ENCODE measurements at regions not wholly inside any gene's neighbourhood (a gene's known extent, or its start where the extent isn't known, plus 50 kb on each side); places are given as distances from the start of the nearest gene placed in this dataset.

DNA sequence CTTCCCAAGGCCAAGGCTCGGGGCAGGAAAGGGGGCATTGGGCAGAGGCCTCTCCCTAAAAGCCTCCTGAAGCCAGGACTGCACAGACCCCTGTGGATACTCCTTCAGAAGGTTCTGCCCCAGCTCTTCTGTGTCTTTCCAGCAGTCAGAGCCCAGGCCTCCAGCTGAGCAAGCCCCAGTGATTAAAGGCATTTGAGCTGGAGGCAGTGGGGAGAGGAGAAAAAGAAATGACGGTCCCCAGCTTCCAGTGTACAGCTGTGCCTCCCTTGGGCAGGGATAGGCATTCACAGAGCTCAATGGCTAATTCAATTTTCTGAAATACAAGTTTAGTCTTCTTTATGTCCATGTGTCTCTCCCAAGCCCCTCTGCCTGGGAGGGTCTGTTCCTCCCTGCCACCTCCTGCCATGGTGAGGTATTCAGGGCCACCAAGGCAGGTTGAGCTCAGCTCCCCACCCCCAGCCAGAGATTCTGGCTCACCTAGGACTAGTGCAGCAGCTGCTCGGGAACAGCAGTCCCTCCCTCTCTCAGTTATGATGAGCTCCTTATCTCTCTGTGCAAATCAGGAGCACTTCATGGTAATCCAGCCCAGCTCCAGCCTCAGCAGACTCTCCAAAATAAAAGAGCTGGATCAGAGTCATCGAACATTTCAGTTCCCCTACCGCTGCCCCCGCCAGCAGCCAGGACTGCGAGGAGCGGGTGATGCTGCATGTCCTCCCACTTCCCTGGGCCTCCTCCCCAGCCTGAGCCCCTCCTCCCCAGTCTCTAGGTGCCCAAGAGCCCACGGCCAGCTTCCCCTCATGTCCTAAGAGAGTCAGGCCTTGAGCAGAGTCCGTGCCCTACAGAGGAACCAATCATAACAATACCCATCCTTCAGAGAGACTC, 208.4 kb upstream of the ZC3H12A start:
- ChIA-PET POLR2A (no interaction called here), CTCF (no interaction called here)
- TF ChIP-seq, protein P1, sequence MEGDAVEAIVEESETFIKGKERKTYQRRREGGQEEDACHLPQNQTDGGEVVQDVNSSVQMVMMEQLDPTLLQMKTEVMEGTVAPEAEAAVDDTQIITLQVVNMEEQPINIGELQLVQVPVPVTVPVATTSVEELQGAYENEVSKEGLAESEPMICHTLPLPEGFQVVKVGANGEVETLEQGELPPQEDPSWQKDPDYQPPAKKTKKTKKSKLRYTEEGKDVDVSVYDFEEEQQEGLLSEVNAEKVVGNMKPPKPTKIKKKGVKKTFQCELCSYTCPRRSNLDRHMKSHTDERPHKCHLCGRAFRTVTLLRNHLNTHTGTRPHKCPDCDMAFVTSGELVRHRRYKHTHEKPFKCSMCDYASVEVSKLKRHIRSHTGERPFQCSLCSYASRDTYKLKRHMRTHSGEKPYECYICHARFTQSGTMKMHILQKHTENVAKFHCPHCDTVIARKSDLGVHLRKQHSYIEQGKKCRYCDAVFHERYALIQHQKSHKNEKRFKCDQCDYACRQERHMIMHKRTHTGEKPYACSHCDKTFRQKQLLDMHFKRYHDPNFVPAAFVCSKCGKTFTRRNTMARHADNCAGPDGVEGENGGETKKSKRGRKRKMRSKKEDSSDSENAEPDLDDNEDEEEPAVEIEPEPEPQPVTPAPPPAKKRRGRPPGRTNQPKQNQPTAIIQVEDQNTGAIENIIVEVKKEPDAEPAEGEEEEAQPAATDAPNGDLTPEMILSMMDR (IDR thresholded peaks at IDR 0.05; ENCODE audit: insufficient read depth, low read depth, low read length), result no peak
- H3K36me3 ChIP-seq (ENCODE audit: control insufficient read depth, insufficient read depth, low read length), result no peaks in the 10 kb centered on the region
- no peak for DNase-seq (ENCODE audit: low read depth)
- no peaks in the 10 kb centered on the region for H3K27me3 ChIP-seq (ENCODE audit: control insufficient read depth, insufficient read depth, low read length)
- H3K4me3 ChIP-seq (ENCODE audit: low read depth, low read length), result no peak overlapping the region

DNA sequence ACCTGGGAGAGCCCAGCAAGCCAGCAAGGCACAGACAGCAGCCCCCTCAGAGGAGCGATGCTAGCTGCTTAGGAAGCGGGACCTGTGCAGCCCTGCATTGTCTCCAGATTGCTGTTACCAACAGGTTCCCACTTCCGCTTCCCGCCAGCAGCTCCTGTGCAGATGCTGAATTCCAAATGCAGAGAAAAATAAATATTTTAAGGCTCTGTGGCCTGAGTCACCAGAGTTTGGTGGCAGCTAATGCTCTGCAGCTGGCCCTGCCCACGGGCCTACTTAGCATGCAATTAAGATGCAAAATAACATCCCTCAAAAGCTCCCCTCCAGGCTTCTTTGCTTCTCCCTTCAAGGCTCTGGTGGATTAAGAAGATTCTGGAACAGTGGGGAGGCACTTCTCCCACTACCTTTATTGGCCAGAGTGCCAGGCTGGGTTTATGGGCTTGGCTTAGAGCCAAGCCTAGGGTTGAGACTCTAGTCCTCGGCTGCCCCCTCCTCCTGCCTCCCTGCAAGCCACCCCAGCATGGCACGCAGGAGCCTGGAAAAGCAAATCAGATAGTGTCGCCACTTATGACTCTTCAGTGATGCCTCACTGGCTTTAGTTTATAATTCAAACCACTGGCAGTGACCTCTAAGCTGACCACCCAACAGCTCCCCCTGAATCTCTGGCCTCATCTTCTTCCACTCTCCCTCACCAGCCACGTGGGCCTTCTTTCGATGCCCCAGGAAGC, 207.1 kb upstream of the ZC3H12A start:
- ChIA-PET POLR2A (no interaction called here), CTCF (no interaction called here)
- DNase-seq (ENCODE audit: low read depth), result no peak

DNA sequence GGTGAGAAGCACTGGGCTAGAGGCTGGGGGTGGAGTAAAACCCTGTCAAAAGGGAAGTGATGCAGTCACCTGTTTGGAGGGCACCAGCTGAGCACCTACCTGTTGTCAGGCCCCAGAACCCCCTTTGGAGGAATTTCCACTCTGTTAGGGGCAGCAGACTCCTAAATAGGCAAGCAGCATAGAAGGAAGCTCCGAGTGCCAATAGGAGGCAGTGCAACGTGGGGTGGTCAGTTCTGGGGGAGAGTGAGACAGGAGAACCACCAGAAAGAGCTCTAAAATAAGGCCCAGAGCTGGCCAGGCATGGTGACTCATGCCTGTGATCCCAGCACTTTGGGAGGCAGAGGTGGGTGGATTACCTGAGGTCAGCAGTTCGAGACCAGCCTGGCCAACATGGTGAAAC, 203.7 kb upstream of the ZC3H12A start:
- ChIA-PET CTCF (no interaction called here), POLR2A (no interaction called here)
- Histone ChIP-seq H3K36me3 (ENCODE audit: control insufficient read depth, insufficient read depth, low read length) (no peaks in the 10 kb centered on the region), H3K27me3 (ENCODE audit: control insufficient read depth, insufficient read depth, low read length) (no peaks in the 10 kb centered on the region), H3K4me3 (ENCODE audit: low read depth, low read length) (no peak overlapping the region)
- TF ChIP-seq, protein P1 (IDR thresholded peaks at IDR 0.05; ENCODE audit: insufficient read depth, low read depth, low read length), result no peak
- no peak for DNase-seq (ENCODE audit: low read depth)

More for the DNA sequence above, 207.1 kb upstream of the ZC3H12A start:
- Histone ChIP-seq H3K4me3 (ENCODE audit: low read depth, low read length) (no peak overlapping the region), H3K36me3 (ENCODE audit: control insufficient read depth, insufficient read depth, low read length) (no peaks in the 10 kb centered on the region), H3K27me3 (ENCODE audit: control insufficient read depth, insufficient read depth, low read length) (no peaks in the 10 kb centered on the region)
- TF ChIP-seq, protein P1 (IDR thresholded peaks at IDR 0.05; ENCODE audit: insufficient read depth, low read depth, low read length), result no peak

DNA sequence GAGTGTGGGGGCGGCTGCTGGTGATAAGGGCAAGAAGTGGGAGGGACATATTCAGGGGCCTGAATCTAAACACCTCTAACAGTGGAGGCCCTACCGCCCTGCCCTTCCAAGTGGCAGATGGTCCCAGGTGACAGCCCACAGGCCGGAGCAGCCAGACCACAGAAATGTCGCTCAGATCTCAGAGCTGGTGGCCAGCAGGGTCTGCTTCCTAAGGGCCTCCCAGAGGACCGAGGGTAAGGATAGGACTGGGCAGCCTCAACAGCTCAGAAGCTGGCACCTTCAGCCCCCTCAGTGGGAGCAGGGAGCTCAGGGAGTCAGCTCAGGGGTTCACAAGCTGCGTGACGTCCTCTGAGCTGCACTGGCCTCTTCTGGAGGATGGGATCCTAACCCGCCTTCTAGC, 201.8 kb upstream of the ZC3H12A start:
- Histone ChIP-seq H3K27me3 (ENCODE audit: control insufficient read depth, insufficient read depth, low read length) (no peaks in the 10 kb centered on the region), H3K36me3 (ENCODE audit: control insufficient read depth, insufficient read depth, low read length) (no peaks in the 10 kb centered on the region), H3K4me3 (ENCODE audit: low read depth, low read length) (no peak overlapping the region)
- CTCF ChIA-PET, result no interaction called here
- TF ChIP-seq, protein P1 (IDR thresholded peaks at IDR 0.05; ENCODE audit: insufficient read depth, low read depth, low read length), result no peak
- no peak for DNase-seq (ENCODE audit: low read depth)
- POLR2A ChIA-PET, result no interaction called here

DNA sequence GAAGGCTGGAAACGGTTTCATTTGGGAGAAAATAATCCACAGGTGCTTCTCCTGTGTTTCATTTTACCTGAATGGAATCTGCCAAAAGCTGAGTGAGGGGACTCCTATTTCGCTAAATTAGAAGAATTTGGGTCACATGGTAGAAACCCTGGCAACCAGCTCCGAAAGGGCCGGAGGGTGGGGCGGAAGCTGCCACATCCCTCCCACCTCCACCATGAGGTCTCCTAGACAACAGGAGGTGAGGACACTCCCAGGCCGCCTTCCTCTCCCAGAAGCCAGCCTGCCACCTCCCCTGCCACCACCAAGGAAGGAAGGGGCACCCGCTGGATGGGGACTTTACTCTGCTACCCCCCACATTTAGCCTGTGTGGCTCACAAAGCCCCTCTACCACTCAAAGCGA, 199.9 kb upstream of the ZC3H12A start:
- H3K4me3 ChIP-seq (ENCODE audit: low read depth, low read length), result no peak overlapping the region
- CTCF ChIA-PET, result no interaction called here
- H3K27me3 ChIP-seq (ENCODE audit: control insufficient read depth, insufficient read depth, low read length), result no peaks in the 10 kb centered on the region
- TF ChIP-seq, protein P1 (IDR thresholded peaks at IDR 0.05; ENCODE audit: insufficient read depth, low read depth, low read length), result no peak
- no peak for DNase-seq (ENCODE audit: low read depth)
- POLR2A ChIA-PET, result no interaction called here
- no peaks in the 10 kb centered on the region for H3K36me3 ChIP-seq (ENCODE audit: control insufficient read depth, insufficient read depth, low read length)
